ENCODE measurements at regions not wholly inside any gene's neighbourhood (a gene's known extent, or its start where the extent isn't known, plus 50 kb on each side); places are given as distances from the start of the nearest gene placed in this dataset.

DNA sequence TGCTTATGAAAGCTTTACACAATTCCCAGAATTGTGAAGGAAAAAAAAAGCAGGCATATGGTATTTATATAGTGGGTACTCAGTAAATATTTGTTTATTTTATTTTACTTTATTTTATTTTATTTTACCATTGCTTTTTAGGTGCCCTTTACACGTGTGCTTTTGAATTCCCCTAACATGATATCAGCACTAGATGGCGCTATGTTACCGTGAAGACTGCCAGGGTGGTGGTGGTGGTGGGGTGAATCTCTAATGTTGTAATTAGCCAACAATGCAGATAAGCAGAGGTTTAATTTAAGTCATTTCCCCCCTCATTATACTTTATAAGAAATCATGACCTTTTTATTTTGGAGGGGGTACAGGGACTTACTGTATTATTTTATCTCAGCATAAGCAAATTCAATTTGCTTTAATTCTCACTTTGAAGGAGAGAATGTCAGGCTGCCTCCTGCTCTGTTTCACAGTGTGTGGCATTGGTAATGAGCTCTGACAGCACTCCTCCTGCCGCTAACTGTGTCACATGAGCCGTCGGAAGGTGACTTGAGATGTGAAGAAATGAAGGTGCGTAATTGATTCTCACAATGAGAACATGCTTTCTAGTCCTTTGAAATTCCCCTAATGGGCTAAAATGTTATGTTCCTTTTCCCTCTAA is 165.6 kb downstream of the YTHDC2 start:
- TF ChIP-seq ZNF114 (CRISPR knock-in tag; IDR thresholded peaks at IDR 0.05) (no peak), EZH2phosphoT487 (IDR thresholded peaks at IDR 0.05; ENCODE audit: unreplicated experiment) (no peak), CTCF (conservative IDR thresholded peaks at IDR 0.05; ENCODE audit: low read depth in 2 of 2) (peak; percentile 92 to 95), CREB1 (CRISPR knock-in tag; IDR thresholded peaks at IDR 0.05; ENCODE audit: low read depth) (peak; percentile 40; the same call in 1 of the 2 replicates)
- no peak overlapping the region for H3K4me3 ChIP-seq
- H3K27me3 Mint-ChIP-seq (ENCODE audit: insufficient read depth, low read depth, poor library complexity), result peaks cover 3% of the 10 kb centered on the region
- no peaks in the 10 kb centered on the region for H3K79me2 ChIP-seq (replicated peaks; ENCODE audit: insufficient read depth)
- H3F3A ChIP-seq (replicated peaks; ENCODE audit: low read depth), result no peaks in the 10 kb centered on the region
- H3K27ac Mint-ChIP-seq, result no peak overlapping the region
- ATAC-seq, result peak; percentile 91
- DNase-seq (ENCODE audit: low spot score), result peak; percentile 78
- H3K9me3 Mint-ChIP-seq, result peaks cover 16% of the 10 kb centered on the region
- H3K4me1 Mint-ChIP-seq, result peaks cover 28% of the 10 kb centered on the region
- H3K4me1 ChIP-seq (ENCODE audit: insufficient read depth), result peaks cover 13% of the 10 kb centered on the region; the same call in 1 of the 2 replicates
- H3K4me2 ChIP-seq, result no peak overlapping the region
- H3K27me3 ChIP-seq (ENCODE audit: insufficient read depth), result no peaks in the 10 kb centered on the region
- no peaks in the 10 kb centered on the region for H3K9me2 ChIP-seq (ENCODE audit: insufficient read depth)
- peaks cover 16% of the 10 kb centered on the region; the same call in 2 of the 3 replicates for H3K36me3 Mint-ChIP-seq (ENCODE audit: low read depth)
- H2AFZ ChIP-seq, result peak overlapping the region; percentile 84; the same call in 1 of the 2 replicates
- no peaks in the 10 kb centered on the region for H4K20me1 ChIP-seq (replicated peaks; ENCODE audit: insufficient read depth)
- H3K36me3 ChIP-seq (ENCODE audit: insufficient read depth), result peaks cover 3% of the 10 kb centered on the region
- H3K27ac ChIP-seq (ENCODE audit: low read depth), result no peak overlapping the region
- H3K4me3 Mint-ChIP-seq, result no peak overlapping the region

GRCh38 chr5:113680534-113680933 is 167.0 kb downstream of the YTHDC2 start:
- Mint-ChIP-seq H3K9me3 (peaks cover 2% of the 10 kb centered on the region; the same call in 2 of the 3 replicates), H3K4me3 (no peak overlapping the region), H3K27ac (no peak overlapping the region), H3K36me3 (ENCODE audit: low read depth) (peaks cover 2% of the 10 kb centered on the region; the same call in 1 of the 3 replicates), H3K4me1 (peaks cover 28% of the 10 kb centered on the region), H3K27me3 (ENCODE audit: insufficient read depth, low read depth, poor library complexity) (peaks cover 3% of the 10 kb centered on the region)
- Histone ChIP-seq H3F3A (replicated peaks; ENCODE audit: low read depth) (no peaks in the 10 kb centered on the region), H3K27me3 (ENCODE audit: insufficient read depth) (no peaks in the 10 kb centered on the region), H3K79me2 (replicated peaks; ENCODE audit: insufficient read depth) (no peaks in the 10 kb centered on the region), H4K20me1 (replicated peaks; ENCODE audit: insufficient read depth) (no peaks in the 10 kb centered on the region), H3K4me3 (no peak overlapping the region), H3K4me1 (ENCODE audit: insufficient read depth) (peaks cover 13% of the 10 kb centered on the region; the same call in 1 of the 2 replicates), H3K36me3 (ENCODE audit: insufficient read depth) (no peaks in the 10 kb centered on the region), H3K9me2 (ENCODE audit: insufficient read depth) (no peaks in the 10 kb centered on the region), H3K4me2 (no peak overlapping the region), H3K27ac (ENCODE audit: low read depth) (no peak overlapping the region), H2AFZ (no peak overlapping the region)
- no peak for ATAC-seq
- DNase-seq (ENCODE audit: low spot score), result no peak
- TF ChIP-seq NANOG (IDR thresholded peaks at IDR 0.05; ENCODE audit: borderline replicate concordance) (no peak), CTCF (conservative IDR thresholded peaks at IDR 0.05; ENCODE audit: low read depth in 2 of 2) (no peak), EZH2 (IDR thresholded peaks at IDR 0.05; ENCODE audit: low read depth, unreplicated experiment) (no peak), EZH2phosphoT487 (IDR thresholded peaks at IDR 0.05; ENCODE audit: unreplicated experiment) (no peak), POLR2AphosphoS5 (IDR thresholded peaks at IDR 0.05; ENCODE audit: low read depth) (no peak), ZNF114 (CRISPR knock-in tag; IDR thresholded peaks at IDR 0.05) (no peak), ZNF331 (CRISPR knock-in tag; IDR thresholded peaks at IDR 0.05; ENCODE audit: low read depth) (no peak), JUNB (IDR thresholded peaks at IDR 0.05; ENCODE audit: unreplicated experiment) (no peak)
- TF ChIP-seq, protein P1, sequence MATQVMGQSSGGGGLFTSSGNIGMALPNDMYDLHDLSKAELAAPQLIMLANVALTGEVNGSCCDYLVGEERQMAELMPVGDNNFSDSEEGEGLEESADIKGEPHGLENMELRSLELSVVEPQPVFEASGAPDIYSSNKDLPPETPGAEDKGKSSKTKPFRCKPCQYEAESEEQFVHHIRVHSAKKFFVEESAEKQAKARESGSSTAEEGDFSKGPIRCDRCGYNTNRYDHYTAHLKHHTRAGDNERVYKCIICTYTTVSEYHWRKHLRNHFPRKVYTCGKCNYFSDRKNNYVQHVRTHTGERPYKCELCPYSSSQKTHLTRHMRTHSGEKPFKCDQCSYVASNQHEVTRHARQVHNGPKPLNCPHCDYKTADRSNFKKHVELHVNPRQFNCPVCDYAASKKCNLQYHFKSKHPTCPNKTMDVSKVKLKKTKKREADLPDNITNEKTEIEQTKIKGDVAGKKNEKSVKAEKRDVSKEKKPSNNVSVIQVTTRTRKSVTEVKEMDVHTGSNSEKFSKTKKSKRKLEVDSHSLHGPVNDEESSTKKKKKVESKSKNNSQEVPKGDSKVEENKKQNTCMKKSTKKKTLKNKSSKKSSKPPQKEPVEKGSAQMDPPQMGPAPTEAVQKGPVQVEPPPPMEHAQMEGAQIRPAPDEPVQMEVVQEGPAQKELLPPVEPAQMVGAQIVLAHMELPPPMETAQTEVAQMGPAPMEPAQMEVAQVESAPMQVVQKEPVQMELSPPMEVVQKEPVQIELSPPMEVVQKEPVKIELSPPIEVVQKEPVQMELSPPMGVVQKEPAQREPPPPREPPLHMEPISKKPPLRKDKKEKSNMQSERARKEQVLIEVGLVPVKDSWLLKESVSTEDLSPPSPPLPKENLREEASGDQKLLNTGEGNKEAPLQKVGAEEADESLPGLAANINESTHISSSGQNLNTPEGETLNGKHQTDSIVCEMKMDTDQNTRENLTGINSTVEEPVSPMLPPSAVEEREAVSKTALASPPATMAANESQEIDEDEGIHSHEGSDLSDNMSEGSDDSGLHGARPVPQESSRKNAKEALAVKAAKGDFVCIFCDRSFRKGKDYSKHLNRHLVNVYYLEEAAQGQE (IDR thresholded peaks at IDR 0.05; ENCODE audit: unreplicated experiment), result no peak
